ENCODE measurements at regions not wholly inside any gene's neighbourhood (a gene's known extent, or its start where the extent isn't known, plus 50 kb on each side); places are given as distances from the start of the nearest gene placed in this dataset.

DNA sequence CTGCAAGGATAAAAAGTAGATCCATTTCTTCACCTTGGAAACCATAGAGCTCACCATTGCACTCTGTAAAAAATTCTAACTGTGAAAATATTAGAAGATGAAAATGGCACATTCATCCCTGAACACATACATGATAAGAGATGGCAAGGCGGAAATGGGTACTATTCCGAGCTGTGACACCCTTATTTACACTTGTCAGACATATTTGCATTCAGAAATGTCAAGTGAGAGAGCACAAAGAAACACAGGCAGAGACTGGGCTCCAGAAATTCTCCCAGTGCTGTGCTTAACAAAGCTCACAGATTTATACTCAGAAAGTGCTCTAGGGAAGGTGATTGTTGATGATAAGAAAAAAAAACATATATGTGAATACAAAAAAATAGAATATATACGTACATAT lies 170.3 kb upstream of the PUM3 start:
- no peaks in the 10 kb centered on the region for H3K9me2 ChIP-seq (ENCODE audit: insufficient read depth)
- no TSS peak for BruUV-seq (replicated peaks)
- ChIA-PET POLR2A (ENCODE audit: unreplicated experiment) (no interaction called here), CTCF (no interaction called here)
- no peaks in the 10 kb centered on the region for H3K27me3 ChIP-seq (ENCODE audit: insufficient read depth, low read depth)
- no peak overlapping the region for H3K4me3 ChIP-seq
- no peak overlapping the region for H3K27ac ChIP-seq
- no peaks in the 10 kb centered on the region for H3K4me1 ChIP-seq (replicated peaks; ENCODE audit: insufficient read depth)
- H3K36me3 ChIP-seq (ENCODE audit: low read depth), result no peaks in the 10 kb centered on the region
- intact Hi-C loops (cut with micrococcal nuclease; ENCODE audit: unreplicated experiment), result no loop called here
- no peaks in the 10 kb centered on the region for H3K9me3 ChIP-seq (ENCODE audit: insufficient read depth, low read depth)
- no peaks in the 10 kb centered on the region for H4K20me1 ChIP-seq (ENCODE audit: insufficient read depth)
- H3K4me2 ChIP-seq, result no peak overlapping the region
- no peak for TF ChIP-seq EZH2 (IDR thresholded peaks at IDR 0.05; ENCODE audit: low read depth)
- TF ChIP-seq, protein P1, sequence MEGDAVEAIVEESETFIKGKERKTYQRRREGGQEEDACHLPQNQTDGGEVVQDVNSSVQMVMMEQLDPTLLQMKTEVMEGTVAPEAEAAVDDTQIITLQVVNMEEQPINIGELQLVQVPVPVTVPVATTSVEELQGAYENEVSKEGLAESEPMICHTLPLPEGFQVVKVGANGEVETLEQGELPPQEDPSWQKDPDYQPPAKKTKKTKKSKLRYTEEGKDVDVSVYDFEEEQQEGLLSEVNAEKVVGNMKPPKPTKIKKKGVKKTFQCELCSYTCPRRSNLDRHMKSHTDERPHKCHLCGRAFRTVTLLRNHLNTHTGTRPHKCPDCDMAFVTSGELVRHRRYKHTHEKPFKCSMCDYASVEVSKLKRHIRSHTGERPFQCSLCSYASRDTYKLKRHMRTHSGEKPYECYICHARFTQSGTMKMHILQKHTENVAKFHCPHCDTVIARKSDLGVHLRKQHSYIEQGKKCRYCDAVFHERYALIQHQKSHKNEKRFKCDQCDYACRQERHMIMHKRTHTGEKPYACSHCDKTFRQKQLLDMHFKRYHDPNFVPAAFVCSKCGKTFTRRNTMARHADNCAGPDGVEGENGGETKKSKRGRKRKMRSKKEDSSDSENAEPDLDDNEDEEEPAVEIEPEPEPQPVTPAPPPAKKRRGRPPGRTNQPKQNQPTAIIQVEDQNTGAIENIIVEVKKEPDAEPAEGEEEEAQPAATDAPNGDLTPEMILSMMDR (conservative IDR thresholded peaks at IDR 0.05), result no peak
- no peaks in the 10 kb centered on the region for H3F3A ChIP-seq (ENCODE audit: insufficient read depth, low read depth)
- no peak for DNase-seq
- no peak overlapping the region for H2AFZ ChIP-seq
- H3K79me2 ChIP-seq (ENCODE audit: low read depth), result no peaks in the 10 kb centered on the region

DNA sequence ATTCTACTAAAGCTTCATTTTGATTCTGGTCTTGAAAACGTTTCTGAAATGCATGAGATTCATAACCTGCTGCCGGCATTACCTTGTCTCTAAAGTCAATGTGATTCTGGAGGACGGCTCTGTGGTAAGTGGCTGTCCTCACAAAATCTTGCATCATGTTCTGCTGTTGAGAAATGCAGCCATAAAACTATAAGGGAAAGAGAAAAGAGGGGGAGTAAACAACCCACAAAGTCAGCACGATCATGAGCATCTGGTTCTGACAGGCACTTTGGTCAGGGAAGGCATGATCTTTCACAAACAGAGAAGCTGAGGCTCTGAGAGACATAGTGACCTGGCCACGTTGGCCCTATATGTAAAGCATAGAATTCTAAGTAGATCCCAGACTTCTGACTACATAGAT lies 168.9 kb upstream of the PUM3 start:
- TF ChIP-seq, protein P1 (conservative IDR thresholded peaks at IDR 0.05), result no peak
- TF ChIP-seq EZH2 (IDR thresholded peaks at IDR 0.05; ENCODE audit: low read depth), result no peak
- DNase-seq, result no peak
- ChIA-PET CTCF (interaction anchor here (0.6 kb wide), 1 partner anchor 871 kb away, joined by 3 read pairs; no protein-coding TSS in a partner anchor), POLR2A (ENCODE audit: unreplicated experiment) (no interaction called here)
- Histone ChIP-seq H3K27me3 (ENCODE audit: insufficient read depth, low read depth) (no peaks in the 10 kb centered on the region), H3K27ac (no peak overlapping the region), H3K79me2 (ENCODE audit: low read depth) (no peaks in the 10 kb centered on the region), H3K4me1 (replicated peaks; ENCODE audit: insufficient read depth) (no peaks in the 10 kb centered on the region), H3F3A (ENCODE audit: insufficient read depth, low read depth) (no peaks in the 10 kb centered on the region), H2AFZ (no peak overlapping the region), H4K20me1 (ENCODE audit: insufficient read depth) (no peaks in the 10 kb centered on the region), H3K4me3 (no peak overlapping the region), H3K9me3 (ENCODE audit: insufficient read depth, low read depth) (no peaks in the 10 kb centered on the region), H3K9me2 (ENCODE audit: insufficient read depth) (no peaks in the 10 kb centered on the region), H3K36me3 (ENCODE audit: low read depth) (no peaks in the 10 kb centered on the region), H3K4me2 (no peak overlapping the region)
- BruUV-seq (replicated peaks), result no TSS peak
- intact Hi-C loops (cut with micrococcal nuclease; ENCODE audit: unreplicated experiment), result no loop called here

DNA sequence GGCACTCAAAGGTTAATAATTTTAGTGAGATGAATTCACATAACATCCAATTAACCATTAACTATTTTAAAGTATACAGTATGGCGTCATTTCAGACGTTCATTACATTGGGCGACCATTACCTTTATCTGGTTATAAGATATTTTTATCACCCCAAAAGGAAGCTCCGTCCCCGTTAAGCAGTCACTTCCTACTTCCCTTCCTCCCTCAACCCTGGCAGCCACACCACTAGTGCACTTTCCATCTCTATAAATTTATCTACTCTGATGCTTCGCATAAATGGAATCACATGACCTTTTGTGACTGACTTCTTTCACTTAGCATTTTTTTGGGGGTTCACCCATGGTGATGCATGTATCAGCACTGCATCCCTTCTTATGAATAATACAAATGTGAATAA lies 168.3 kb upstream of the PUM3 start:
- CTCF ChIA-PET, result interaction anchor here (0.6 kb wide), 1 partner anchor 871 kb away, joined by 3 read pairs; no protein-coding TSS in a partner anchor

More for the DNA sequence above, 168.3 kb upstream of the PUM3 start:
- H4K20me1 ChIP-seq (ENCODE audit: insufficient read depth), result no peaks in the 10 kb centered on the region
- intact Hi-C loops (cut with micrococcal nuclease; ENCODE audit: unreplicated experiment), result no loop called here
- no peaks in the 10 kb centered on the region for H3K36me3 ChIP-seq (ENCODE audit: low read depth)
- H2AFZ ChIP-seq, result no peak overlapping the region
- no peaks in the 10 kb centered on the region for H3F3A ChIP-seq (ENCODE audit: insufficient read depth, low read depth)
- no peak for DNase-seq
- H3K79me2 ChIP-seq (ENCODE audit: low read depth), result no peaks in the 10 kb centered on the region
- no peak overlapping the region for H3K4me3 ChIP-seq
- no peak overlapping the region for H3K4me2 ChIP-seq
- no peak overlapping the region for H3K27ac ChIP-seq
- H3K9me2 ChIP-seq (ENCODE audit: insufficient read depth), result no peaks in the 10 kb centered on the region
- POLR2A ChIA-PET (ENCODE audit: unreplicated experiment), result no interaction called here
- H3K27me3 ChIP-seq (ENCODE audit: insufficient read depth, low read depth), result no peaks in the 10 kb centered on the region
- BruUV-seq (replicated peaks), result no TSS peak
- TF ChIP-seq, protein P1 (conservative IDR thresholded peaks at IDR 0.05), result no peak
- no peak for TF ChIP-seq EZH2 (IDR thresholded peaks at IDR 0.05; ENCODE audit: low read depth)
- no peaks in the 10 kb centered on the region for H3K4me1 ChIP-seq (replicated peaks; ENCODE audit: insufficient read depth)
- no peaks in the 10 kb centered on the region for H3K9me3 ChIP-seq (ENCODE audit: insufficient read depth, low read depth)

All from PC-9 (cell line).